C4-2B (cell line): ENCODE measurements at regions not wholly inside any gene's neighbourhood (a gene's known extent, or its start where the extent isn't known, plus 50 kb on each side); places are given as distances from the start of the nearest gene placed in this dataset.

Source experiments
- ZFX ChIP-seq: fragments of 450-650 bp; IDR thresholded peaks from 2 replicates; pipeline ENCODE4 v1.6.1; 2017
- TF ChIP-seq, protein P1 (sequence below): fragments of 450-650 bp; conservative IDR thresholded peaks from 2 replicates; pipeline ENCODE4 v1.5.1; 2017; ENCODE audit warnings: mild to moderate bottlenecking

DNA sequence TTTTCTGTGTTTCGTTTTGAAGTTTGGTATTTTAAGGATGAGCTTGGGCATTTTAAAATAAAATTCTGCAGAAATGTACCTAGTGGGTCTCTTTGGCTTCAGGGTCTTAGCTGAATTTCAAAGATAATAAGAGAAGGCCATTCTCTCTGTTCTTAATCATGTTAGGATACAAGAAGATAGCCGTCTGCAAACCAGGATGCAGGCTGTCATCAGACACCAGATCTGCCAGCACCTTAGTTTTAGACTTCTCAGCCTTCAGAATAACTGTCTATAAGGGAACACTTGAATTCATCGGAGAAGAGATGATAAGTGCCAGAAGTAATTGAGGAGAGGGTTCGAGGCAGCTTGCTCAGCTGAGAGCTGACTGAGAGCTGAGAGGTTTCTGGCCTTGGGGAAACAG is 202.1 kb downstream of the REEP3 start:
- TF ChIP-seq, protein P1, sequence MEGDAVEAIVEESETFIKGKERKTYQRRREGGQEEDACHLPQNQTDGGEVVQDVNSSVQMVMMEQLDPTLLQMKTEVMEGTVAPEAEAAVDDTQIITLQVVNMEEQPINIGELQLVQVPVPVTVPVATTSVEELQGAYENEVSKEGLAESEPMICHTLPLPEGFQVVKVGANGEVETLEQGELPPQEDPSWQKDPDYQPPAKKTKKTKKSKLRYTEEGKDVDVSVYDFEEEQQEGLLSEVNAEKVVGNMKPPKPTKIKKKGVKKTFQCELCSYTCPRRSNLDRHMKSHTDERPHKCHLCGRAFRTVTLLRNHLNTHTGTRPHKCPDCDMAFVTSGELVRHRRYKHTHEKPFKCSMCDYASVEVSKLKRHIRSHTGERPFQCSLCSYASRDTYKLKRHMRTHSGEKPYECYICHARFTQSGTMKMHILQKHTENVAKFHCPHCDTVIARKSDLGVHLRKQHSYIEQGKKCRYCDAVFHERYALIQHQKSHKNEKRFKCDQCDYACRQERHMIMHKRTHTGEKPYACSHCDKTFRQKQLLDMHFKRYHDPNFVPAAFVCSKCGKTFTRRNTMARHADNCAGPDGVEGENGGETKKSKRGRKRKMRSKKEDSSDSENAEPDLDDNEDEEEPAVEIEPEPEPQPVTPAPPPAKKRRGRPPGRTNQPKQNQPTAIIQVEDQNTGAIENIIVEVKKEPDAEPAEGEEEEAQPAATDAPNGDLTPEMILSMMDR = no peak
- TF ChIP-seq ZFX = no peak
